HT1080 (cell line): ENCODE measurements at regions not wholly inside any gene's neighbourhood (a gene's known extent, or its start where the extent isn't known, plus 50 kb on each side); places are given as distances from the start of the nearest gene placed in this dataset.
A peak's percentile ranks its signal among the peaks of the same experiment; 100 is the strongest.

Experiments used
- DNase-seq: peaks from one replicate; pipeline ENCODE4 v3.0.0-alpha.2; 2015; ENCODE audit warnings: low read depth

DNA sequence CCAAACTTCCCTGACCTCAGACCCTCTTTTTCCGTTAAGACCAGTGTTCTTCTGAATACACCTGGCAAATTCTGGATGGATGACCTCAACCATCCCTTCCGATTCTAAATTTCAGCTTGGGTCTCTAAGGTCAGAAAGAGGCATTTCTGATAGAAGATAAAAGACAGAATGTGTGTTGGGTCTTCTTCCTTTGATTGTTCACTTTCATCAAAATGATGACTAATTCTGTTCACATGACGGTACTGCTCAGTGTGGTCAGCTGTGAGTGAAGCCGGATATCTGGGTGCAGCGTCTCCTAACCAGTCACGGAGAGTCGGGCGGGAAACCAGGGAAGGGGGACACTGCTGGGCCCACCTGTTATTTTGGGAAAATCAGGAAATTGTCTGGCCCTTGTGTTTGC lies 151.6 kb upstream of the NAV2 start:
- DNase-seq = peak; percentile 68

DNA sequence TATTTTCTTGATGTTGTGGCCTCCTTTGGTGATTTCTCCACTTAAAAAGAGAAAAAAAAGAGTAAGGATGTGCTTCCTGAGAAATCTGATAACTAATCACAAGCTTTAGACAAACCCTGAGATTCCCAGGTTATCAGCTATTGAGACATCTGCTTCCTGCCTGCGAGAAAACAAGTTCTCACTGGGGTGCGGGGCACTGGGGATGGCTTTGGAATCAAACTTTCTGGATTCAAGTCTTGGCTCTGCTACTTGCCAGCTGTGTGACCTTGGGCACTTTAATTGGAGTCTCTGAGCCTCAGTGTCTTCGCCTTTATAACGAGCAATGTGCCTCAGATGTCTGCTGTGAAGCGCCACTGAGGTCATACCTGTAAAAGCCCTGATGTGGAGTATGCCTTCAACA lies 152.5 kb upstream of the NAV2 start:
- no peak for DNase-seq

DNA sequence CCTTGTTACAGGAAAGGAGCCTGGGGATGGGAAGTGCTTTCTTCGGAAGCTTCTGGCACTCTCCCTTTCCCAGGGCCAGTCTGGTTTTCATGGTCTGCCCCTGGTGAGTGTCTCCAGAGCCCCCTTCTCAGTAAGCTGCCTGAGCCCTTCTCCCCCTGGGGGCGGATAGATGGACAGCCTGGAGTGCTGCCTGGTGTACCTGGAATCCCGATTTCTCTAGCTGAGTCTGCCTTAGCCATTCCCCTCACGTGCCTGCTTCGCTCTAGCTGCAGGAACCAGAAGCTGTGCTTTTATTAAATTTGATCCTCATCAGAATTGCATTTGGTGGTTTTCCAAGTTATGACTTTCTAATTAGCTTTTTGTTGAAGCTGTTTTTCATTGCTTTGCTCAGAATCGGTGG lies 152.9 kb upstream of the NAV2 start:
- DNase-seq = no peak

DNA sequence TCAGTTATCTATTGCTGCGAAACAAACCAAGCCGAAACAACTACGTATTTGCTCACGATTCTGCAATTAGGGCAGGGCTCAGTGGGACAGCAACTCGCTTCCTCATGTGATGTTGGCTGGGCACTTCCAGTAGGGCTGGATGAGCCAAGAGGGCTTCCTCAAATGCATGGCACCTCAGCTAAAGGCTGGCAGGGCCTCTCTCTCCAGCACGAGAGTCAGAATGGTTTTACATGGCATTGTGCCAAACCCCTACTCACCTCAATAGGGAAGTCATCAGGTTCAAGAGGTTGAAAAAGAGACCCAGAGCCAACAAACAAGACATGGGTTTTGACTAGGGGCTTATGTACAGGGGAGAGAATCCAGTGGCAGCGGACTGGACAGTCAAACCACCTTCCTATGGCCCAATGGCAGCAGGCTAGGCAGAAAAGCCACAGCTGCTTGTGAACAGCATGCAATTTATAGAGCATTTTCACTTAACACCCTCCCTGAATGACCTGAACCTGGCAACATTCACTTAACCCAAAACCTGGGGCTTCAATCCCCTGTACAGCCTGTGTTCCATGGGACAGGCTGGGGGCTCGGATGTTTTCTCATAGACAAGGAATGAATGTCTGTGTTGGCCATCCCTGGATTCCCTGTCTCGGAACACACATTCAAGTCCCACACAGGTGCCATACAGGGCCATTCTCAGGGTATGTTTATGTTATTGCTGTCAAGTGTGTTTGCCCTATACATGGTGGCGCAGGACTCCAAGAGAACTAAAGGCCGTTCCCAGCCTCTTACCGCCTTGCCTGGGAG lies 154.2 kb upstream of the NAV2 start:
- no peak for DNase-seq

DNA sequence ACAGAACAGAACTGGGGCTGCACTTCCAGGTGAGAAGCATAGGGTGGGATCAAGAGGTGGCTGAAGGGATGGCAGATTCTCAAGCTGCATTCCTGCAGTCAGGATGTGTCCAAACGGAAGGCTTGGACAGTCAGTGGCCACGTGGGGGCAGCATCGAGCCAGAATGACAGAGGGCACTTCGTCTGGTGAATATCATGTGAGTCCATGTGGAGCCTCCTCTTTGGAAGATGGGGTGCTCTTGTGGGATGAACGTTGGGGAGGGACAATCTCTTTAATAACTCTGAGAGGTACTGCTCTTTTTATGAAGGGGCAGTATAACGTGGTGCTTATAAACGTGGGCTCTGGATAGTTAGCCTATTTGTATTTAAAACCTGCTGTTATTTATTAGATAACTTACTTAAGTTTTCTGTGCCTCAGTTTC lies 154.9 kb upstream of the NAV2 start:
- peak; percentile 65 for DNase-seq

DNA sequence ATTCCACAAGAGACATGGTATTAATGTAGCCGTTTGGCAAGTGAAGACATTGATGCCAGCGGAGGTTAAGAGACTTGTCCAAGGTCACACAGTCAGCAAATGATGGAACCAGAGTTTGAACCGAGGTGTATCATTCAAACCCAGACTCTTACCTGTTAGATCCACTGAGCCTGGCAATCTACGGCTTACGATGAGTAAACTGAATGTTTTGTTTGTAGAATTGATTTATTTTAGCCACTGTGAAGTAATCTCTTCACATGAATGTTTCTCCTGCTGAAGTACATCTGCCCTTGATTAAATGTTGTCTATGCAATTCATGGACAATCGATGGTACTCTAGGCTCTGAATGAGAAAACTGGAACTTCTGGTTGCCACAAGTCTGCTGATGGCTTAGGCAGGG lies 155.5 kb upstream of the NAV2 start:
- no peak for DNase-seq

DNA sequence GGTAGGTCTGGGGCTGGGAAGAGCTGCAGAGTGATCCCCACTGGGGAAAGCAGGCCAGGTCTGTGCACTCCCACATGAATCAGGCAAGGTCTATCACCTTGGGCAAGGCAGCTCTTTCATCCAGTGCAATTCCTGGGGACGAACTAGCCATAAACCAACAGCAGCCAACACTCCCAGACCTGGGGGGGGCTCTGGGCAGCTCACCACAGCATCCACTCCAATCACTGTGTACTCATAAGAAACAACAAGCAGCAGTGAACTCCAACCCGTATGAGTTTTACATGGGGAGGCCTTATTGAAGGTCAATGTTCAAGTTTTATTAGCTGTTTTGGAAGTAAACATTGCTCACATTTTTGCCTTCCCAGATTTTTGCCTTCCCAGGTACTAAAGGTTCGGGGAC lies 157.4 kb upstream of the NAV2 start:
- DNase-seq = no peak

DNA sequence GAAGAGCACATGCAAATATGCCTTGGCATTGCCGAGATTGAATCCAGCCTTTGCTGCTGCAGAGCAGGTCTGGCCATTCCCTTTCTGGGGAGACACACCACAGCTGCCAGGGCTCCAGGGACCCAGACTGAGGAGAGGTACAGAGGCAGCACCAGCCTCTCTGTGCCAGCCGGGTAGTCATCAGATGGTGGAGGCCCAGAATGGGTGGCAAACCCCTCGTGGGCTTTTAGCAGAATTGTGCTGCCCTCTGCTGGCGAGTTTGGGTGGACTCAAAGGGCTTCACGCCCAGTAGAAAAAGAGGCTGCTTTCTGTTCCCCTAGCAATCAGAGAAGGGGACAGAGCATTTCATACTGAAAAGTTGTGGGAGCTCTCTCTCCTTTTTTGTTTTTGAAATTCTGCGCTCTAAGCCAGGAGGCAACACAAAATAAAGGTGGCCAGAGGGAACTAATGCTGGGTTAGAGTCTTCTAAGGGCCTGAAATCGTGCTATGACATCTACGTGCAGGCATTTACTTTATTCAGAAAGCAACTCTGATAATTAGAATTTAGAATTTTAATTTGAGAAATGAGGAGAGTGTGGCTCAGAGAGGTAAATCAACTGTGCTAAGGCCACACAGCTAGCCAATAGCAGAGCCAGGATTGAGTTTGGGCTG lies 158.8 kb upstream of the NAV2 start:
- DNase-seq = peak; percentile 61

DNA sequence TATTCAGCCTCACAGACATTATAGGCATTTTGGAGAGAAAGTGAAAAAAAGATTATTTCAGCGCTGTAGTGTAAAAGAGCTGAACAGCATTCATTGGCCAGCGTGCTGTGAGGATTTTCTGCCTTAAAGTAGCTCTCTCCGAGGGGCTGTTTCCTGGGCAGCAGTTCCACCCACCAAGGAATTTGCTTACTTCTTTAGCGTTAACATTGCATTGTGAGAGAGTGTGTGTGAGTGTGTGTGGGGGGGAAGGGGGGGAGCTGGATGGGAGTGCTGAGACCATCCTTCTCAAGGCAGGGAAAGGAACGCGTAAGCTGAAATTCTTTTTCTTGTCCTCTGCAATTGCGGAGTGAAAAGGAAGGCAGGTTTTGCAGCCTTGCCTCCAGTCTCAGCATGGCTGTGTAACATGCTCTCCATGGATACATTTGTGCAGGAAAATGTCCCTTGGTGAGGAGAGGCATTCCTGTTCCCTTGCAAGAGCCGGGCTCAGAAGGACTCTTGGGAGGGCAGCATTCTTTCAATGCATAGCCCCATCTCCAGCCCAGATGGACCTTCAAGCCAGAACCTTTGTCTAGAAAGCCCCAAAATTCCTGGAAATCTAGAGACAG lies 159.9 kb upstream of the NAV2 start:
- no peak for DNase-seq

DNA sequence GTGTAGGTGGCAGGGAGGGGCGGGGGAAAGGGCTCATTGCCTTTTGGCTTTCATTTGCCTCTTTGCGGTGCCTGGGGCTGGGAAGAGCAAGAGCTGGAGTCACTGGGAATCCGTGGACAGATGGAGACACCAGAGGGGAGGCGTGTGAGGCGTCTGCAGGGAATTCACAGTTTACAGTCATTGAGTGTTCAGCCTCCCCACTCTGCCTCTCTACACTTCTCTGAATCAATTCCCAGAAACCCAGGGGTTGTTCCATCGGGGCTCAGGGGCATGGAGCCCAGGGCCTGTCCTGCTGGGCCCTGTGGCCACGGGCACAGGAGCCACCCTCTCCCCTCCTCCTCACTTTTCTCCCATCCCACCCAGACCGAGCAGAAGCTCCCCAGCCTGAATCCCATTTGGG lies 160.5 kb upstream of the NAV2 start:
- DNase-seq = no peak

DNA sequence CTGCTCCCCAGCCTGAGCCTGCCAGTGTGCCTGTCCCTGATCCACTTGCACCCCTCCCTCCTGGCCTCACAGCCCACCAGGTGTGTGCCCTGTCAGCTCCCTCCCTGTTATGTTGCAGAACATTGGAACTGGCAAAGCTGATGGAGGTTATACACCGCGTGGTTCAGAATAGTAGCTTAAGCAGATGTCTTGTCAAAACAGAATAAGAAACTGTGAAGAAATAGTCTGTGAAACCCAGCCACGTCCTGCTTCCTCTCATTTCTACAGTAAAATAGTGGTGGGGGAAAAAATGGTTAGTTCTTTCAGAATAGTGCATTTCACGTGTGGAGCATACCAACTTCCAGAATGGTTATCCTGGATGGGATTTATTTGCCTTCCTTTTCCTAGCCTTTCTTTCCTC lies 161.2 kb upstream of the NAV2 start:
- no peak for DNase-seq

DNA sequence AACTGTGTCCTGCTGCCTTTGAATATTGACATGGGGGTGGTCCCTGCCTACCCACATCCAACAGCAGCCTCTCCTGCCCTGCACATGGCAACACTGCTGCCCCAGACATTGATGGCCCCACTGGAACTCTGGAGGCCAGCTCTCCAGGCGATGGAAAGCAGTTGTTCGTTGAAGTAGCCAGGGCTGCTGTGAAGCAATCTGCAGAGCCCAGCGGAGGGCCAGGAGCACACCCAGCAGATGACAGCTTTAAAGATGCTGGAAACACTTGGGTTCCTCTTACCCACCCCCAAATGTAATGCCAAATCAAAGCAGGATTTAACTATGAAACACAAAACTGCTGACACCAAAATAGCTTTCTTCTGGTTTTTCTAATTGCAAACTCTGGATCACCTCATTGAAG lies 165.6 kb upstream of the NAV2 start:
- no peak for DNase-seq

DNA sequence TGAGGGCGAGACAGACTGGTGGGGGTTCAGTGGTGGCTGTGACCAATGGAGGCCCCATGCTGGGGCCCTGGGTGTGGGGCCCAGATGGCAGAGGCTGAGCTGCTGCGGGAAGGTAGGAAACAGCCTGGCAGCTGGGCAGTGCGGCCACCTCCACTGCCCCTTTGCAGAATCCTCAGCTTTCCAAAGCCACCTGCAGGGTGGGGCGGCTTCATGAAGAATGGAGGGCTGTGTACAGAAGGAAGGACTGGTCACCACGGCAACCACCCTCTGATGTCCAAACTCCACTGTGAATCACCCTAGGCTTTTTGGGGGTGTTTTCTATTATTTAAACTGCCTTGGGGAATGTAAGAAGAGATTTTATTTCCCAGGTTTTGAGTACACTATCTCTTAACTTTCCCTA lies 166.3 kb upstream of the NAV2 start:
- no peak for DNase-seq

DNA sequence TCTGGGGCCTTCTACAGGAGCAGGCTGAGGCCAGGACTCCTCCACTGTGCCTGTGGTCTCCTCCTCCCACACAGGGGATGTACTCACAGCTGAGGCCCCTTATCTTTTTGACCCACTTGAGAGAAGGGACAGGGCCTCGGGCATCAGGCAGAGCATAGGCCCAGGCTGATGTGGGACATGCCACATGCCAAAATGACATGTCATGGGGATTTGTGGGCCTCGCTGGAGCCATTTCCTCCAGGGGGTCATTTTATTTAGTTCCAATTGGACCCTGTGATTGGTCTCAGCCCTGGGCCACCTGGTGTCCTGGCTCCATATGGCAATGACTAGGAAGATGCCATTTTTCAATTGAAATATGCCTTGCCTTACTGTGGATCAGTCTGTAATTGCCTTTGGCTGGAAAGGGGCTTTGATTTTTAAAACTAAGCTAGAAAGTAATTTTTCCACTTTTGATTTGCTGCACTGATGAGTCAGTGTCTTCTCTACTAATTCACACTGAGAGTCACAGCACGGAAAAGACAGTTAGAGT lies 171.1 kb upstream of the NAV2 start:
- DNase-seq = no peak

DNA sequence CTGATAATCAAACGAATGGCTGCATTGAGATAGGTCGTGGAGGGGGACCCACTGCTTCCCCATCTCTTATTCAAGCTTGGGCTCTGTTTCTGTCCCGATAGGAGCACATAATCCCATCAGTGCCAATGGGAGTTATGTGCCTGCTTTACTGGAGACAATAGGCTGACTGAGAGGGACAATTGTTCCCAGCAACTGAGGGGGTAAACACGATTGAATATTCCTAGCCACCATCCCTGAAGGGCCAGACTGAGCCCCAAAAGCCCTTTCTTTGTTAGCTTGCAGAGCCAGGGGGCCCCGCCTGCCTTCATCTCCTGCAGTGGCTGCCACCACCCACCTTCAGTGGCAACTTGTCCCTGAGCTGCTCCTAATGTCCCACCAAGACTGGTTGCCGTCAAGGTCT lies 172.8 kb upstream of the NAV2 start:
- no peak for DNase-seq

DNA sequence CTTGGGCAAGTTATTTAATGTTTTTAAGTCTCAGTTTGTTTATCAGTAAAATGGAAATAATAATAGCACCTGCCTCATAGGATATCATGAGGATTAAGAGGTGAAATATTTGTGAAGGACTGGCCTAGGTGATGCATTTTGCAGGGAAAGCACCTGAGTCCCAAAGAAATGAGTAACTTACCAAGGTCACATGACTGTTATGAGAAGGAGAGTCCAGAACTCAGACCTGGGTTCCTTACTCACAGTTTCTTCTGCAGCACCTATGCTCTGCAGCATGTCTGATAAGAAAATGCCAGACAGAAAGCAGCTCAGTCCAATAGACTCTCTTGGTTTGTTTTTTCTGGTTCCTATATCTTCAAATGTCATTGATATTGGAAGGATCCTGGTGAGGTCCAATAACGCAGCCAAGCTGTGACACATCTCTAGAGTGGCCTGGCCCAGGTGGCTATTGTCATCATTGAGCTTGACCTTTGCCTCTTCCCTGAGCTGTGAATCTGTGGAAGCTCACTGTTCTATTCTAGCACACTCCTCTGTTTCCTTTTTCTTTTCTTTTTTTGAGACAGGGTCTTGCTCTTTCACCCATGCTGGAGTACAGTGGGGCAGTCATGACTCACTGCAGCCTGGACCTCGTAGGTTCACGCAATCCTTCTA lies 174.7 kb upstream of the NAV2 start:
- DNase-seq = no peak

DNA sequence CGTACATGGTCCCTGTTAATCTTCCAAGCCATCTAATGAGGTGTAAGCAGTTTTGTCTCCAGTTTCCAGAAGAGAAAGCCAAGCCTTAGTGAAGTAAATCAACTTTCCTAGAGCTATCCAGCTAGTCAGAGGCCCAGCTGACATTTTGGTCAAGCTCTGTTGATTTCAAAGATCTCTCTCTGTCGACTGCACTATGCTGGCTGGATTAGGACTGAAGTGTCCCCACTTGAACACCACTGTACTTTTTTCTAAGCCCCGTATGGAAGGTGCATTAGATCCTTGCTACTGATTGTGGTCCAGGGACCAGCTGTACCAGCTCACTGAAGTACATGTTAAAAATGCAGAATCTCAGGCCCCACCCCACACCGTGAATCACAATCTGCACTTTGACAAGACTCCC lies 176.5 kb upstream of the NAV2 start:
- DNase-seq = no peak

DNA sequence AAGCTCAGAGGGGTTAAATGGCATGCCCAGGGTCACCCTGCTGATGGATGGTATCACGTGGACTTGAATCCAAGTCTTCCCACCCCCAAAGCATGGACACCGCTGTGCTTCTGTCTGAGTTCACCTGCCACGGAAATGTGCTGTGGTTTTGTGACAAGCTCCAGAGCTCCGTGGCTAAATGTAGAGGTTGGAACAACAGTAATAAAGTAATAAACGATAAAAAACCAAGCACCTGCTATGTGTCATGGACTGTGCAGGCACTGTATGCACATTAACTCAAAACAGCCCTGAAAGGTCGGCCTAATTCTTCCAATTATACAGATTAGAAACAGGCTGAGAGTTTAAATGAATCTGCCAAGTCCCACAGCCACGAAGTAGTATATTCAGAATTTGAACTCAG lies 182.1 kb upstream of the NAV2 start:
- no peak for DNase-seq

DNA sequence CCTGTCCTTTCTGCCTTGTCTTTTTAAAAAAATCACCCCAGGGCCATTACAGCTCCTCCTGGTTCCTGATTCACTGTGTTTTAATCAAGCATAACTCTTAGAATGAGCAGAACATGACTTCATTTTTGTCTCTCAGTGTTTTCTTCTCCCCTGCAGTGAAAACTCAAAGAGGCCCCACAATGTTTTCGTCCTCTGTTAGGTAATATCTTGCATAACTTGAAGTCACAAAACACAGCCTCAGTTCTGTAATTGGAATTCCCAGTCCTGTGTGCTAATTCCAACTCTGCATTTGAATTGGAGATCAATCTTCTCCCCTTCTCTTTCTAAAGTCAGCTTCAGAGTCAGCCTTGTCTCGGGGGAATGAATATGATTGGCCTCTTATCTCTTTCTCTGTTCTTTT lies 186.5 kb upstream of the NAV2 start:
- no peak for DNase-seq

DNA sequence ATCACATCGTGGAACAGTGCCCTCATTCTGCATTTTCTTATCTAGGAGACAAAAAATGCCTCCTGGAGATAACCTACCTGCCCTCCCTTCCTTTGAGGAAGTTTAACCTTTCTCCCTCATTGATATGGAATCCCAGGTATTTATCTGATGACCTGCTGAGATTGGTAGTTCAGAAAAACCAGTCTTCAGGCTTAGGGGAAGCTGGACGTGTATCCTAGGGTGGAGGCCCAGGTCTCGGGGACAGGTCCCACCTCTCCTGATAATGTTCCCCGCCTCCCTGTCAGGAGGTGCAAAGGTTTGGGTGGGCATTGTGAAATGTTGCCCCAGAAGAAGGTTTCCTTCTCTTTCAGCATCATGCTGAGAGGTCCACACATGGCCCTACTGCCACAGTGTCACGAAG lies 186.9 kb upstream of the NAV2 start:
- no peak for DNase-seq

DNA sequence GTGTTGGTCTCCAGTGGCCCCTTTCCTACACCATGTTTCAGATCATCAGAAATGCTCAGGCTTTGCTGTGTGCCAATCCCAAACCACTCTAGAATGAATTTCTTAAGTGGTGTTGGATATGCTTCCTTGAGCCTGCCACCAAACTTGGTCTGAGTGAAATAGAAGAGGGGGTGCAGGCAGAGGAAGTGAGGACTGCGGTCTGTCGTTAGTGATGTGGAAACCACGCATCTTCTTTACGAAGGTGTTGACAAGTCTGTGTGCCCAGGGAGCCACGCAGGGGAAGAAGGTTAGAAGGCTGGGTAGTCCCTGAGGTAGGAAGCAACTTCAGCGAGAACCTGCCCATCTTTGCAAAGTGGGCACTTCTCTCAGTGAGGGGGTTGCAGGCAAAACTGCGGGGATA lies 187.4 kb upstream of the NAV2 start:
- DNase-seq = no peak

DNA sequence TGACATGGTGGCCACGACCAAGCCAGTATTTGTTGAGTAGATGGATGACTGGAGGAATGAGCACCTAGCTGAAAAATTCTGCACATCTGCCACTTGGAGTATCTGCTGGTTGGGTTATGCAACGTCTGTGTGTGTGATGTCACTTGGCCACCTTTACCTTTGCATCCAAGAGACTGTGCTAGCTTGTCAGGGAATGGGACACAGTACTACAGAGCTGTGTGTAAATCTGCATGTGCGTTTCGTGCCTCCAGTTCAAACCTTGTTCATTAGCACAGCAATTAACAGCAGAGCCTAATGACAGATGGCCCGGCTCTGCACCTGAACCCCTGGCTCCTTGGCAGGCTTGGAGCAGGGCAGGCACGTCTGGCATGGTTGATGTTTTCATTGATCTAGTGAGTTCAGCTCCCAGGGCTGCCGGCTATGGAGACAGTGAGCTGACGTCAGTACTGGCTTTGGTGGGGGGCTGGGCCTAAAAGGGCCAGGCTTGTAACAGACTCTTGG lies 188.4 kb upstream of the NAV2 start:
- DNase-seq = no peak
